ENCODE measurements at regions not wholly inside any gene's neighbourhood (a gene's known extent, or its start where the extent isn't known, plus 50 kb on each side); places are given as distances from the start of the nearest gene placed in this dataset.

GRCh38 chr11:13098063-13098462, 88.9 kb downstream of the RASSF10 start:
- Histone ChIP-seq H3K27ac (no peak overlapping the region), H3K4me3 (no peak overlapping the region), H3K9me3 (no peaks in the 10 kb centered on the region), H3K27me3 (ENCODE audit: insufficient read depth in 3 of 3, low read length in 2 of 3) (no peaks in the 10 kb centered on the region), H3K36me3 (ENCODE audit: insufficient read depth in 1 of 2, low read depth in 1 of 2) (no peaks in the 10 kb centered on the region), H3K4me1 (no peaks in the 10 kb centered on the region)
- TF ChIP-seq CTCF (IDR thresholded peaks at IDR 0.05): no peak
- WGBS, 3 donors: 40 to 48% (median 41%) methylated on average over 3 of the region's 3 CpGs
- DNase-seq (no peak), ATAC-seq (no peak)
- intact Hi-C loops (cut with DNase I): no loop called here

GRCh38 chr11:13098616-13099289, 89.6 kb downstream of the RASSF10 start:
- Histone ChIP-seq H3K36me3 (ENCODE audit: insufficient read depth in 1 of 2, low read depth in 1 of 2) (no peaks in the 10 kb centered on the region), H3K4me1 (no peaks in the 10 kb centered on the region), H3K9me3 (no peaks in the 10 kb centered on the region), H3K27me3 (ENCODE audit: insufficient read depth in 3 of 3, low read length in 2 of 3) (no peaks in the 10 kb centered on the region), H3K27ac (no peak overlapping the region), H3K4me3 (no peak overlapping the region)
- no peak for ATAC-seq
- no peak for DNase-seq
- 81 to 87% (median 85%) methylated on average over 3 of the region's 3 CpGs for WGBS, 3 donors
- intact Hi-C loops (cut with DNase I): no loop called here
- TF ChIP-seq CTCF (IDR thresholded peaks at IDR 0.05): no peak

DNA sequence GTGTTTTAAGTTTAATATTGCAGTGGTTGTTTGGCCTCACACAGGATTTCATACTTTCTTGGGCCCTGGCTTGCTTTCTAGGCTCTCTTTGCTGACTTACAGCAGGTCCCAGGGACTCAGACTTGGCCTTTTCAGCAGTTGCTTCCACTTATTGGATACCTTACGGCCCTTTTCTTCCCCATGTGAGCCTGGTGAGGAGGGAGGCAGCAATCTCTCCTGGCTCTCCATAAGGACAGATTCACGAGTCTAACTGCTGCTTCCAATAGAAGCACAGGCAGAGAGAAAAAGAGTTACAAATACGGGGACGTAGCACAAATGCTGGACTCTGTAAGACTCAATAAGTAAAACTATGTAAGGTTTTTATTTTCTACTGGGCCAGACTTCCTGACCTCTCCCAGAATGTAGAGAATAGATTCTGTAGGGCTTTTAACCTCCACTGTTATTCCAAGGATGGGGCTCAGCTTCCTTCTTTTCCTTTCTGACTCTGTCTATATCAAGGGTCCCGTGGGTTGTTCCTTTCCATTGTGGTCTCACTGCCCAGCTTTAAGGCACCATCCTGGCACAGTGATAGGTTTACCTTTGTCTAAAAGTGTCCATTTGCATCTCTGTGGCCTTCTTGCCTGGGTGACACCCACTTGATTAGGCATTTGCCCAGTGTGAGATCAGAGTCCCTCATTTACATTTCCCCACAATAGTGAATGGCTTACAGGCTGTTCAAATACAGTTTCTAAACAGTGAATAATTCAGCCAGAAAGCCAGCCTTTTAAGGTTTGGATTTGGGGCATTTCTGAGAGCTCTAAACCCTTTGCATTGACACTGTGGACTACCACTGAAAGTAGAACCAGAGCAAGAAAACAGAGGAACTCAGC, 92.8 kb downstream of the RASSF10 start:
- intact Hi-C loops (cut with DNase I): loop anchor here in 1 of 2 donors (10.0 kb wide), 1 partner anchor 47 kb away; no protein-coding TSS in a partner anchor
- Histone ChIP-seq H3K4me1 (no peaks in the 10 kb centered on the region), H3K27me3 (ENCODE audit: insufficient read depth in 3 of 3, low read length in 2 of 3) (no peaks in the 10 kb centered on the region), H3K36me3 (ENCODE audit: insufficient read depth in 1 of 2, low read depth in 1 of 2) (no peaks in the 10 kb centered on the region), H3K9me3 (no peaks in the 10 kb centered on the region), H3K4me3 (no peak overlapping the region), H3K27ac (no peak overlapping the region)
- DNase-seq (no peak), ATAC-seq (no peak)
- 87 to 90% (median 88%) methylated on average over 5 of the region's 5 CpGs for WGBS, 3 donors
- TF ChIP-seq CTCF (IDR thresholded peaks at IDR 0.05): no peak

DNA sequence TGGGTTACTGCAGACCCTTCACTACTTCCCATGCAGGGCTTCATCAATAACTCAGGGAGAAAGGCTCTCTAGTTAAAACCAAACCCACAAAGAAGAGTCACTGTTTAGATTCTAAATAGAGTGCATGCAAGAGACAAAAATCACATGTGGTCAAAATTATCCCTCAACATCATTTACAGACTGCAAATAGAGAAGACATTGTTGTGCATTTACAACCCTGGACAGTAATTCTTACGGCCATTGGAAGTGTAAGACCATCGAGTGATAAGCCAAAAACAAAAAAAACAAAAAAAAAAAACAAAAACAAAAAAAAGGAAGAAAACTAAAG, 93.4 kb downstream of the RASSF10 start:
- no peak for DNase-seq

More for the DNA sequence above, 93.4 kb downstream of the RASSF10 start:
- no peak for ATAC-seq
- Histone ChIP-seq H3K27me3 (ENCODE audit: insufficient read depth in 3 of 3, low read length in 2 of 3) (no peaks in the 10 kb centered on the region), H3K36me3 (ENCODE audit: insufficient read depth in 1 of 2, low read depth in 1 of 2) (no peaks in the 10 kb centered on the region), H3K27ac (no peak overlapping the region), H3K4me3 (no peak overlapping the region), H3K4me1 (no peaks in the 10 kb centered on the region), H3K9me3 (no peaks in the 10 kb centered on the region)
- no peak for TF ChIP-seq CTCF (IDR thresholded peaks at IDR 0.05)
- intact Hi-C loops (cut with DNase I): loop anchor here in 1 of 2 donors (10.0 kb wide), 1 partner anchor 48 kb away; no protein-coding TSS in a partner anchor
- 70 to 91% (median 78%) methylated on average over 2 of the region's 2 CpGs for WGBS, 3 donors

All from psoas muscle (tissue), 7 donors.